Neural cell (in vitro differentiated cells): ENCODE measurements at regions not wholly inside any gene's neighbourhood (a gene's known extent, or its start where the extent isn't known, plus 50 kb on each side); places are given as distances from the start of the nearest gene placed in this dataset.

Experiments
- H2AFZ ChIP-seq: fragments of 200-600, 300-800 bp; sonication (generic), shearing (Covaris generic); 2 replicates; pipeline ENCODE4 v1.6.0; 2014; ENCODE audit warnings: low read depth, mild to moderate bottlenecking, antibody characterized with exemption, low read length, moderate library complexity
- H3F3A ChIP-seq: fragments of 200-600 bp; shearing (Covaris generic); 2 replicates; pipeline ENCODE4 v1.6.1; 2016; ENCODE audit warnings: mild to moderate bottlenecking, moderate library complexity, mixed read lengths, antibody characterized with exemption, low read length; ENCODE audit not compliant: insufficient read depth, poor library complexity, severe bottlenecking
- H3K27ac ChIP-seq: fragments of 200-600, 300-800 bp; sonication (generic), shearing (Covaris generic); 2 replicates; pipeline ENCODE4 v1.5.1; 2014; ENCODE audit warnings: mild to moderate bottlenecking, low read length, moderate library complexity
- H3K27me3 ChIP-seq: fragments of 300-800, 200-600 bp; sonication (generic), shearing (Covaris generic); 2 replicates; pipeline ENCODE4 v1.6.0; 2014; ENCODE audit warnings: mild to moderate bottlenecking, low read depth, low read length, moderate library complexity; ENCODE audit not compliant: insufficient read depth
- H3K36me3 ChIP-seq: fragments of 300-800, 200-600 bp; sonication (generic), shearing (Covaris generic); 2 replicates; pipeline ENCODE4 v1.5.1; 2014; ENCODE audit warnings: mild to moderate bottlenecking, antibody characterized with exemption, low read length, moderate library complexity; ENCODE audit not compliant: insufficient read depth
- H3K4me2 ChIP-seq: fragments of 300-800, 200-600 bp; sonication (generic), shearing (Covaris generic); 2 replicates; pipeline ENCODE4 v1.6.0; 2014; ENCODE audit warnings: mild to moderate bottlenecking, low read length
- H3K4me3 ChIP-seq: fragments of 300-800, 200-600 bp; sonication (generic), shearing (Covaris generic); 2 replicates; pipeline ENCODE4 v1.5.1; 2014; ENCODE audit warnings: mild to moderate bottlenecking, low read length, moderate library complexity
- H3K79me2 ChIP-seq: fragments of 200-600 bp; shearing (Covaris generic); replicated peaks from 2 replicates; pipeline ENCODE4 v1.6.0; 2014; ENCODE audit warnings: mild to moderate bottlenecking, low read length, moderate library complexity; ENCODE audit not compliant: insufficient read depth
- H3K9ac ChIP-seq: fragments of 300-800, 200-600 bp; sonication (generic), shearing (Covaris generic); 2 replicates; pipeline ENCODE4 v1.6.1; 2016; ENCODE audit warnings: mild to moderate bottlenecking, low read length, mixed read lengths
- H3K9me2 ChIP-seq: fragments of 200-600 bp; shearing (Covaris generic); 2 replicates; pipeline ENCODE4 v1.6.1; 2016; ENCODE audit warnings: mild to moderate bottlenecking, low read length, mixed read lengths; ENCODE audit not compliant: insufficient read depth
- H3K9me3 ChIP-seq: fragments of 200-600, 300-800 bp; sonication (generic), shearing (Covaris generic); 2 replicates; pipeline ENCODE4 v1.6.1; 2016; ENCODE audit warnings: mild to moderate bottlenecking, mixed run types, low read length, moderate library complexity, mixed read lengths
- H4K20me1 ChIP-seq: fragments of 200-600 bp; shearing (Covaris generic); 2 replicates; pipeline ENCODE4 v1.6.1; 2016; ENCODE audit warnings: mild to moderate bottlenecking, mixed run types; ENCODE audit not compliant: insufficient read depth
- CTCF ChIP-seq: fragments of 450-650 bp; IDR thresholded peaks from 2 replicates; pipeline ENCODE4 v1.5.1; 2014; ENCODE audit warnings: antibody characterized with exemption, mild to moderate bottlenecking, moderate library complexity; ENCODE audit not compliant: poor library complexity, severe bottlenecking
- EP300 ChIP-seq: fragments of 450-650 bp; conservative IDR thresholded peaks from 2 replicates; pipeline ENCODE4 v1.6.1; 2014; ENCODE audit warnings: antibody characterized with exemption, mild to moderate bottlenecking, moderate library complexity; ENCODE audit not compliant: poor library complexity, severe bottlenecking
- EZH2 ChIP-seq: fragments of 200-600, 300-800 bp; shearing (Covaris generic), sonication (generic); IDR thresholded peaks from 2 replicates; pipeline ENCODE4 v1.6.1; 2014; ENCODE audit warnings: antibody characterized with exemption, low read length, borderline replicate concordance, mild to moderate bottlenecking; ENCODE audit not compliant: insufficient read depth, poor library complexity, severe bottlenecking
- MXI1 ChIP-seq: fragments of 450-650 bp; conservative IDR thresholded peaks from 2 replicates; pipeline ENCODE4 v1.6.1; 2014; ENCODE audit warnings: antibody characterized with exemption, mild to moderate bottlenecking; ENCODE audit not compliant: poor library complexity, severe bottlenecking
- POLR2AphosphoS5 ChIP-seq: IDR thresholded peaks from 2 replicates; pipeline ENCODE4 v1.6.1; 2012
- RAD21 ChIP-seq: fragments of 450-650 bp; conservative IDR thresholded peaks from 2 replicates; pipeline ENCODE4 v1.6.1; 2014; ENCODE audit warnings: antibody characterized with exemption, mild to moderate bottlenecking, moderate library complexity
- REST ChIP-seq: IDR thresholded peaks from 2 replicates; pipeline ENCODE4 v1.6.1; 2012; ENCODE audit warnings: borderline replicate concordance
- SMC3 ChIP-seq: fragments of 450-650 bp; conservative IDR thresholded peaks from 2 replicates; pipeline ENCODE4 v1.6.1; 2014; ENCODE audit warnings: antibody characterized with exemption, mild to moderate bottlenecking, moderate library complexity; ENCODE audit not compliant: poor library complexity
- TAF1 ChIP-seq: IDR thresholded peaks from 2 replicates; pipeline ENCODE4 v1.6.1; 2012; ENCODE audit warnings: low read depth

- H2AFZ ChIP-seq: no peak overlapping the region
- TF ChIP-seq MXI1 (no peak), REST (no peak), CTCF (no peak), RAD21 (no peak), TAF1 (no peak), EP300 (no peak), POLR2AphosphoS5 (no peak), EZH2 (no peak), SMC3 (no peak)
- no peaks in the 10 kb centered on the region for H3K79me2 ChIP-seq
- H3K4me3 ChIP-seq: no peak overlapping the region
- no peaks in the 10 kb centered on the region for H3F3A ChIP-seq
- H3K36me3 ChIP-seq: peaks cover 5% of the 10 kb centered on the region
- no peaks in the 10 kb centered on the region for H3K9me2 ChIP-seq
- no peak overlapping the region for H3K9ac ChIP-seq
- H3K4me2 ChIP-seq: no peak overlapping the region
- no peaks in the 10 kb centered on the region for H3K9me3 ChIP-seq
- no peaks in the 10 kb centered on the region for H4K20me1 ChIP-seq
- no peak overlapping the region for H3K27ac ChIP-seq
- H3K27me3 ChIP-seq: no peaks in the 10 kb centered on the region
These were observed 654.6 kb downstream of the ADGRL2 start for GRCh38 chr1:82455342-82455741.

GRCh38 chr1:82454431-82454830, 653.7 kb downstream of the ADGRL2 start:
- H3K36me3 ChIP-seq: peaks cover 5% of the 10 kb centered on the region
- no peaks in the 10 kb centered on the region for H3K79me2 ChIP-seq
- H3K9me2 ChIP-seq: no peaks in the 10 kb centered on the region
- H3K9ac ChIP-seq: no peak overlapping the region
- no peak for TF ChIP-seq TAF1
- no peak for TF ChIP-seq CTCF
- TF ChIP-seq EP300: no peak
- TF ChIP-seq SMC3: no peak
- TF ChIP-seq RAD21: no peak
- no peak for TF ChIP-seq POLR2AphosphoS5
- TF ChIP-seq MXI1: no peak
- no peak for TF ChIP-seq REST
- no peak for TF ChIP-seq EZH2
- H3K4me3 ChIP-seq: no peak overlapping the region
- H3K27me3 ChIP-seq: no peaks in the 10 kb centered on the region
- no peaks in the 10 kb centered on the region for H4K20me1 ChIP-seq
- H3F3A ChIP-seq: no peaks in the 10 kb centered on the region
- H2AFZ ChIP-seq: no peak overlapping the region
- H3K4me2 ChIP-seq: no peak overlapping the region
- H3K9me3 ChIP-seq: no peaks in the 10 kb centered on the region
- no peak overlapping the region for H3K27ac ChIP-seq
